Esophagus squamous epithelium (tissue), 5 donors: ENCODE measurements at regions not wholly inside any gene's neighbourhood (a gene's known extent, or its start where the extent isn't known, plus 50 kb on each side); places are given as distances from the start of the nearest gene placed in this dataset.
A peak's percentile ranks its signal among the peaks of the same experiment; 100 is the strongest.

Experiments used
- DNase-seq: peaks from one replicate; lab custom pipeline; 2025; lab: John Stamatoyannopoulos, UW
- H3K27ac ChIP-seq, 4 donors: fragments of 200-600 bp; sonication (generic); one replicate each; pipeline ENCODE4 v1.5.1; 2016 to 2019; ENCODE audit warnings: mild to moderate bottlenecking in 1 of 4
- H3K27me3 ChIP-seq, 4 donors: fragments of 200-600 bp; sonication (generic); 1 replicate in 3 of 4; 2 replicates in 1 of 4; pipeline versions ENCODE4 v1.5.1 to v1.6.0; 2017 to 2021; ENCODE audit warnings: antibody characterized with exemption in 1 of 4
- H3K36me3 ChIP-seq, 3 donors: fragments of 200-600 bp; sonication (generic); one replicate each; pipeline ENCODE4 v1.5.1; 2016 to 2019
- H3K4me1 ChIP-seq, 3 donors: fragments of 200-600 bp; sonication (generic); one replicate each; pipeline ENCODE4 v1.5.1; 2017 to 2019
- H3K4me3 ChIP-seq, 4 donors: fragments of 200-600 bp; sonication (generic); 1 replicate in 3 of 4; 2 replicates in 1 of 4; pipeline ENCODE4 v1.5.1; 2016 to 2019; ENCODE audit warnings: mild to moderate bottlenecking in 2 of 4, moderate library complexity in 1 of 4
- H3K9me3 ChIP-seq, 3 donors: fragments of 200-600 bp; sonication (generic); one replicate each; pipeline ENCODE4 v1.5.1; 2016 to 2019
- POLR2A ChIP-seq, 4 donors: fragments of 450-650 bp; IDR thresholded peaks; one replicate each; pipeline ENCODE4 v1.6.1; 2017; ENCODE audit warnings: antibody characterized with exemption in 4 of 4, mild to moderate bottlenecking in 4 of 4, moderate library complexity in 3 of 4
- WGBS, 2 donors: methylation state at CpG; one replicate each; pipeline ENCODE4 v1.1.5; 2018; 5-methylcytosine and 5-hydroxymethylcytosine counted together
- intact Hi-C: fragments of 100-400 bp; cut with DNase I; formaldehyde crosslinking; loops from one replicate; pipeline ENCODE4 v1.15.0; 2022
- TF ChIP-seq, protein P1 (sequence below), 6 experiments: fragments of 450-650 bp in 4 of 6; fragments of 200-600 bp in 2 of 6; sonication (generic) in 2 of 6; IDR thresholded peaks; one replicate each; pipeline ENCODE4 v1.5.1; 2016 to 2019; ENCODE audit warnings: antibody characterized with exemption in 6 of 6, mild to moderate bottlenecking in 4 of 6, moderate library complexity in 4 of 6
- donor health status: DM: yes; HTN: yes; CAD: no.

DNA sequence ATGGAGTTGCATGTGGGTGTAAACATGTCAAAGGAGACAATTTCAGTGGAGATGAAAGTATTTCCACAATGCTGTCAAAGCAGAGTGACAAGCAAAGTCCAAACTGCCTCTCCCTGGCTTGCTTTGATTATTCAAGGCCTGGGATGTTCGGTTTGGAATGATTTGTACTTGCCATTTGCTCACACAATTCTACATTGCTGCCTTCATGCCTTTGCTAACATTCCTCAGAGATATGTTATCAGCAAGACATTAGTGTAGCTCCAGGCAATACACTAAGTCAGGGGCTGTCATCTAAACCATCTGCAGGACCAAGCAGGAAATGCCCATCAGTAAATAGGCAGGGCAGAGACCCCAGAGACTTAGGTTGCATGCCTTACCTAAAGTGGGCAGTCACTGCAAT is 79.6 kb upstream of the C1QTNF7 start:
- H3K36me3 ChIP-seq, result no peaks in the 10 kb centered on the region
- no peaks in the 10 kb centered on the region for H3K9me3 ChIP-seq
- no peak for DNase-seq
- peaks cover 0 to 16% (median 9%) of the 10 kb centered on the region in 3 donors for H3K4me1 ChIP-seq
- intact Hi-C loops, result no loop called here
- peaks cover 0 to 8% (median 0%) of the 10 kb centered on the region in 4 donors for H3K27me3 ChIP-seq
- no peak overlapping the region for H3K27ac ChIP-seq
- no peak overlapping the region for H3K4me3 ChIP-seq
- TF ChIP-seq, protein P1, sequence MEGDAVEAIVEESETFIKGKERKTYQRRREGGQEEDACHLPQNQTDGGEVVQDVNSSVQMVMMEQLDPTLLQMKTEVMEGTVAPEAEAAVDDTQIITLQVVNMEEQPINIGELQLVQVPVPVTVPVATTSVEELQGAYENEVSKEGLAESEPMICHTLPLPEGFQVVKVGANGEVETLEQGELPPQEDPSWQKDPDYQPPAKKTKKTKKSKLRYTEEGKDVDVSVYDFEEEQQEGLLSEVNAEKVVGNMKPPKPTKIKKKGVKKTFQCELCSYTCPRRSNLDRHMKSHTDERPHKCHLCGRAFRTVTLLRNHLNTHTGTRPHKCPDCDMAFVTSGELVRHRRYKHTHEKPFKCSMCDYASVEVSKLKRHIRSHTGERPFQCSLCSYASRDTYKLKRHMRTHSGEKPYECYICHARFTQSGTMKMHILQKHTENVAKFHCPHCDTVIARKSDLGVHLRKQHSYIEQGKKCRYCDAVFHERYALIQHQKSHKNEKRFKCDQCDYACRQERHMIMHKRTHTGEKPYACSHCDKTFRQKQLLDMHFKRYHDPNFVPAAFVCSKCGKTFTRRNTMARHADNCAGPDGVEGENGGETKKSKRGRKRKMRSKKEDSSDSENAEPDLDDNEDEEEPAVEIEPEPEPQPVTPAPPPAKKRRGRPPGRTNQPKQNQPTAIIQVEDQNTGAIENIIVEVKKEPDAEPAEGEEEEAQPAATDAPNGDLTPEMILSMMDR (IDR thresholded peaks at IDR 0.05), result no peak
- TF ChIP-seq POLR2A (IDR thresholded peaks at IDR 0.05), result no peak
- WGBS, 2 donors, result 9 to 47% methylated on average over 1 of the region's 1 CpG

- intact Hi-C loops, result no loop called here
- no peaks in the 10 kb centered on the region for H3K36me3 ChIP-seq
- H3K27ac ChIP-seq, result no peak overlapping the region
- no peaks in the 10 kb centered on the region for H3K9me3 ChIP-seq
- DNase-seq, result no peak
- 23 to 56% methylated on average over 1 of the region's 1 CpG for WGBS, 2 donors
- peaks cover 0 to 8% (median 0%) of the 10 kb centered on the region in 4 donors for H3K27me3 ChIP-seq
- TF ChIP-seq POLR2A (IDR thresholded peaks at IDR 0.05), result no peak
- TF ChIP-seq, protein P1 (IDR thresholded peaks at IDR 0.05), result no peak
- H3K4me1 ChIP-seq, result peaks cover 0 to 16% (median 9%) of the 10 kb centered on the region in 3 donors
- H3K4me3 ChIP-seq, result no peak overlapping the region
Observed at GRCh38 chr4:15348695-15349094, 79.1 kb upstream of the C1QTNF7 start.

GRCh38 chr4:15349531-15349935 is 78.3 kb upstream of the C1QTNF7 start:
- H3K27me3 ChIP-seq, result peaks cover 0 to 8% (median 0%) of the 10 kb centered on the region in 4 donors
- no peaks in the 10 kb centered on the region for H3K9me3 ChIP-seq
- peaks cover 0 to 16% (median 9%) of the 10 kb centered on the region in 3 donors for H3K4me1 ChIP-seq
- WGBS, 2 donors, result 38 to 48% methylated on average over 3 of the region's 3 CpGs
- no peak for DNase-seq
- no peak overlapping the region for H3K4me3 ChIP-seq
- intact Hi-C loops, result no loop called here
- peak overlapping the region in 1 of 4 donors; percentile 16 for H3K27ac ChIP-seq
- TF ChIP-seq POLR2A (IDR thresholded peaks at IDR 0.05), result no peak
- TF ChIP-seq, protein P1 (IDR thresholded peaks at IDR 0.05), result no peak
- no peaks in the 10 kb centered on the region for H3K36me3 ChIP-seq

DNA sequence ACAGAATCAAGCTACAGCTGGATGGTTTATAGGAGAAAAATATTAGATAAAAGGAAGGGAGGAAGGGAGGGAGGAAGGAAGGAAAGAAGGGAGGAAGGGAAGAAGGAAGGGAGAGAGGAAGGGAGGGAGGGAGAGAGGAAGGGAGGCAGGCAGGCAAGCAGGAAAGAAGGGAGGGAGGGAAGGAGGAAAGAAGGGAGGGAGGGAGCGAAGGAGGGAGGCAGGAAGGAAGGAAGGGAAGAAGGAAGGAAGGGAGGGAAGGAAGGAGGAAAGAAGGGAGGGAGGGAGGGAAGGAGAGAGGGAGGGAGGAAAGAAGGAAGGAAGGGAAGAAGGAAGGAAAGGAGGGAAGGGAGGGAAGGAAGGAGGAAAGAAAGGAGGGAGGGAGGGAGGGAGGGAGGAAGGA is 77.9 kb upstream of the C1QTNF7 start:
- intact Hi-C loops, result no loop called here
- Histone ChIP-seq H3K4me1 (peaks cover 0 to 16% (median 9%) of the 10 kb centered on the region in 3 donors), H3K27ac (peak overlapping the region in 1 of 4 donors; percentile 16), H3K9me3 (no peaks in the 10 kb centered on the region), H3K4me3 (no peak overlapping the region), H3K36me3 (no peaks in the 10 kb centered on the region), H3K27me3 (peaks cover 0 to 8% (median 0%) of the 10 kb centered on the region in 4 donors)
- no peak for DNase-seq
- WGBS, 2 donors, result 83% methylated on average over 1 of the region's 1 CpG; no CpG with 5 or more reads in 1 of the 2 donors
- TF ChIP-seq, protein P1 (IDR thresholded peaks at IDR 0.05), result no peak
- TF ChIP-seq POLR2A (IDR thresholded peaks at IDR 0.05), result no peak

DNA sequence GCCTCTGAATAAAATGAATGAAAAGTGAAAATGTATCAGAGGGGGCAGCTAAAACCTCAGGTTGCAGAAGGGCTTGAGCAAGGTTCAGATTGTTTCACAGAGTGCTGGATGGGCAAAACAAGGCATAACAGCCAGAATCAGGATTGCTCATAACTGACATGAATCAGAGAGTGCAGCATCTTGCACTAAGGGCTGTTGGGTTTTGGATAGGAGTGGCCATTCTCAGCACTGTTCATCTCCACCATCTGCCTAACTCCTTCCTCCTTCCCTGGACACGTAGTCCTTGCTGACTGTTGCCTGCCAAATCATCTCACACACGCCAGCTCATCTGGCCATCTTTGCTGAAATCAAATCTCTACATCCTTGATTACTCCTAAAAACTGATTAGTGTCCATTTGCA is 75.3 kb upstream of the C1QTNF7 start:
- no peak for TF ChIP-seq POLR2A (IDR thresholded peaks at IDR 0.05)
- TF ChIP-seq, protein P1 (IDR thresholded peaks at IDR 0.05), result no peak
- WGBS, 2 donors, result 62 to 64% methylated on average over 2 of the region's 2 CpGs
- peaks cover 0 to 16% (median 9%) of the 10 kb centered on the region in 3 donors for H3K4me1 ChIP-seq
- H3K36me3 ChIP-seq, result no peaks in the 10 kb centered on the region
- H3K27me3 ChIP-seq, result peaks cover 0 to 8% (median 0%) of the 10 kb centered on the region in 4 donors
- intact Hi-C loops, result no loop called here
- peak overlapping the region in 1 of 4 donors; percentile 42 for H3K27ac ChIP-seq
- H3K4me3 ChIP-seq, result no peak overlapping the region
- H3K9me3 ChIP-seq, result no peaks in the 10 kb centered on the region
- no peak for DNase-seq
